Parathyroid adenoma (tissue), 2 donors: ENCODE measurements at regions not wholly inside any gene's neighbourhood (a gene's known extent, or its start where the extent isn't known, plus 50 kb on each side); places are given as distances from the start of the nearest gene placed in this dataset.

Source experiments
- H2AFZ ChIP-seq: fragments of 300-600 bp; sonication (generic); one replicate; pipeline ENCODE4 v1.7.0; 2017; ENCODE audit warnings: antibody characterized with exemption, mild to moderate bottlenecking
- H3K27ac ChIP-seq: fragments of 300-600 bp; sonication (generic); one replicate; pipeline ENCODE4 v1.7.0; 2017
- H3K27me3 ChIP-seq: fragments of 300-600 bp; sonication (generic); one replicate; pipeline ENCODE4 v1.7.0; 2017; ENCODE audit warnings: low read length; ENCODE audit not compliant: control insufficient read depth, insufficient read depth
- H3K36me3 ChIP-seq: fragments of 300-600 bp; sonication (generic); one replicate; pipeline ENCODE4 v1.7.0; 2017; ENCODE audit warnings: low read length; ENCODE audit not compliant: control insufficient read depth, insufficient read depth
- H3K4me1 ChIP-seq: fragments of 300-600 bp; sonication (generic); one replicate; pipeline ENCODE4 v1.7.0; 2017; ENCODE audit warnings: control low read depth
- H3K4me2 ChIP-seq: fragments of 300-600 bp; sonication (generic); one replicate; pipeline ENCODE4 v1.7.0; 2017; ENCODE audit warnings: low read length
- H3K4me3 ChIP-seq: fragments of 300-600 bp; sonication (generic); one replicate; pipeline ENCODE4 v1.7.0; 2017; ENCODE audit warnings: low read depth, low read length
- H3K79me2 ChIP-seq: fragments of 300-600 bp; sonication (generic); one replicate; pipeline ENCODE4 v1.7.0; 2017; ENCODE audit warnings: control low read depth
- H3K9ac ChIP-seq: fragments of 300-600 bp; sonication (generic); one replicate; pipeline ENCODE4 v1.7.0; 2017; ENCODE audit warnings: mild to moderate bottlenecking
- H3K9me3 ChIP-seq: fragments of 300-600 bp; sonication (generic); one replicate; pipeline ENCODE4 v1.7.0; 2017; ENCODE audit warnings: low read length; ENCODE audit not compliant: control insufficient read depth
- TF ChIP-seq, protein P1 (sequence below): fragments of 300-600 bp; sonication (generic); IDR thresholded peaks from one replicate; pipeline ENCODE4 v1.7.0; 2017; ENCODE audit warnings: antibody characterized with exemption, mild to moderate bottlenecking
- donor health status: primary hyperparathyroidism.

DNA sequence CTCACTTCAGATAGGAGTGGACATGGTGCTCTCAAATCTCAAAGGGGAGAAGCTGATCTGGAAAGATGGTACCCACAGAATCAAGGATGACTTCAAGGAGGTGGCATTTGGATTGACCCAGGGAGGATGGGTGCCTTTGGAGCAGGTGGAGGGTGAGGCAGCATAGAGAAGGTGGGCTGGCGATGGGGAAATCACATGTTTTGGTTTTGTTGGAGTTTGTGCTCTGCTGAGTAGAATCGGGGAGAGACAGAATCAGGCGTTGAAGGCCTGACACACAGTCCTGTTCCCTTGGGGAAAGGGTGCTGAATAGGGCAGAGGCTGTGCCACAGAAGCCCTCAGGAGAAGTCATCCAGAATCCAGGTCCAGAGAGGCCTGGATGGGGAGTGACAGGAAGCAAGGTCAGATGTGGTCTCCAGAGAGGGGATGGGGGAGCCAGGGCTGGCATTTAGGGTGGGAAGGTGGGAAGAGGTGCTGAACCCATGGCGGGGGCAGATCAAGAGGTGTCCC, 291.1 kb downstream of the GLRX3 start:
- no peak overlapping the region for H3K4me2 ChIP-seq
- no peaks in the 10 kb centered on the region for H3K9me3 ChIP-seq
- H3K4me1 ChIP-seq: no peaks in the 10 kb centered on the region
- TF ChIP-seq, protein P1, sequence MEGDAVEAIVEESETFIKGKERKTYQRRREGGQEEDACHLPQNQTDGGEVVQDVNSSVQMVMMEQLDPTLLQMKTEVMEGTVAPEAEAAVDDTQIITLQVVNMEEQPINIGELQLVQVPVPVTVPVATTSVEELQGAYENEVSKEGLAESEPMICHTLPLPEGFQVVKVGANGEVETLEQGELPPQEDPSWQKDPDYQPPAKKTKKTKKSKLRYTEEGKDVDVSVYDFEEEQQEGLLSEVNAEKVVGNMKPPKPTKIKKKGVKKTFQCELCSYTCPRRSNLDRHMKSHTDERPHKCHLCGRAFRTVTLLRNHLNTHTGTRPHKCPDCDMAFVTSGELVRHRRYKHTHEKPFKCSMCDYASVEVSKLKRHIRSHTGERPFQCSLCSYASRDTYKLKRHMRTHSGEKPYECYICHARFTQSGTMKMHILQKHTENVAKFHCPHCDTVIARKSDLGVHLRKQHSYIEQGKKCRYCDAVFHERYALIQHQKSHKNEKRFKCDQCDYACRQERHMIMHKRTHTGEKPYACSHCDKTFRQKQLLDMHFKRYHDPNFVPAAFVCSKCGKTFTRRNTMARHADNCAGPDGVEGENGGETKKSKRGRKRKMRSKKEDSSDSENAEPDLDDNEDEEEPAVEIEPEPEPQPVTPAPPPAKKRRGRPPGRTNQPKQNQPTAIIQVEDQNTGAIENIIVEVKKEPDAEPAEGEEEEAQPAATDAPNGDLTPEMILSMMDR: no peak
- no peaks in the 10 kb centered on the region for H3K79me2 ChIP-seq
- H3K36me3 ChIP-seq: no peaks in the 10 kb centered on the region
- no peaks in the 10 kb centered on the region for H3K27me3 ChIP-seq
- H3K4me3 ChIP-seq: no peak overlapping the region
- no peak overlapping the region for H3K9ac ChIP-seq
- no peak overlapping the region for H3K27ac ChIP-seq
- H2AFZ ChIP-seq: no peak overlapping the region

DNA sequence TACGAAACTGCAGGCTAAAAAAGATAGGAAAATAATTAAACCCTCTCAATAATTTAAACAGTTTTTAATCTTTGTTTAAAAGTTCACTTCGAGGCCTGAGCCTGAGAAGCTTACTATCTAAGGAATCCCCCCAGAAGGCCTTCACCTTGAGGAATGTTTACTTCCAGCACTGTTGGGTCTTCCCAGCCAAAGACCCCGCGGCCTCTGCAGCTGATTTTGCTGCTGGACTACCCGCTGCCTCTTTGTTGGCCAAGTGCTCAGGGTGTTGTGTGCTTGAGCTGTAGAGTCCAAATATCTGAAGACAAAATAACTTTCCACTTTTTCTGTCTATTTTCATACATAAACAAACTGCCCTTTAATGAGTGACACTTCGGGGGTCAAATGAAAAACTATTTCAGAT, 292.7 kb downstream of the GLRX3 start:
- H3K9me3 ChIP-seq: no peaks in the 10 kb centered on the region
- H3K4me3 ChIP-seq: no peak overlapping the region
- H3K27ac ChIP-seq: no peak overlapping the region
- H3K79me2 ChIP-seq: no peaks in the 10 kb centered on the region
- no peaks in the 10 kb centered on the region for H3K4me1 ChIP-seq
- no peak overlapping the region for H3K9ac ChIP-seq
- H3K4me2 ChIP-seq: no peak overlapping the region
- TF ChIP-seq, protein P1: no peak
- no peaks in the 10 kb centered on the region for H3K27me3 ChIP-seq
- no peak overlapping the region for H2AFZ ChIP-seq
- no peaks in the 10 kb centered on the region for H3K36me3 ChIP-seq

DNA sequence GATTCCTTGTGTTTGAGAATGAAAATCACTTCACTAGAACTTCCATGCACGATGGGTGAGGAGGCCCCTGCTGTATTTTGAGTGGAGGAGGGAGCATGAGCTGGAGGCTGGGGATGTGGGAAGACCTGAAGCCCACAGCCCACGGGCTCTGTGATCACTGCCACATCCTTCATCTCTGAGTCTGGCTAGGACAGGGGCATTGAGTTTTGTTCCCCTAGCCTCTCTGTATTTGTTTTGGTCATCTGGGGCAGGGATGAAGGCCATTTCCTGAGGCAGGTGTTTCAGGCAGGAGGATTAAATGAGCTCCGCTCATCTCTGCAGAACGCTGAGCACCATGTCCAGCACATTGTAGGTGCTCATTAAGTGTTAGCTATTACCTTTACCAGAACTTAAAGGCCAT, 293.6 kb downstream of the GLRX3 start:
- Histone ChIP-seq H3K27ac (no peak overlapping the region), H3K27me3 (no peaks in the 10 kb centered on the region), H3K4me3 (no peak overlapping the region), H3K4me2 (no peak overlapping the region), H2AFZ (no peak overlapping the region), H3K9me3 (no peaks in the 10 kb centered on the region), H3K79me2 (no peaks in the 10 kb centered on the region), H3K9ac (no peak overlapping the region), H3K4me1 (no peaks in the 10 kb centered on the region), H3K36me3 (no peaks in the 10 kb centered on the region)
- TF ChIP-seq, protein P1: no peak

DNA sequence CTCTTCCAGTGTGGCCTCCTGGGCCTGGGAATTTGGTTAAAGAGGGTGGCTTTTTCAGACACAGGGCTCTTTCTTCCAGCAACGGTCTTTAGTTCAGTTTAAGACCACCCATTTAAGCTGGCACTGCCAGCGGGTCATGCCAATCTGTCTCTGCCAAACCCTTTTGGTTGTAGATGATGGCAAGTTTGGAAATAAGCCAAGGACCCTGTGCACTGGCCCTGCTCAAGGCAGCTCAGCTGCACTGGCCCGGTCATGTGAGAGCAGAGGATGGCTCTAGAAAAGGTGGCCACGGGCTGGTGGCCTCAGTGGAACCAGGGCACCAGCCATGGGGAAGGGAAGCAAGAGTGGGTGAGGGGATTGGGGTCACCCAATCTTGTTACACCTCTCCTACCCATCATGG, 294.1 kb downstream of the GLRX3 start:
- Histone ChIP-seq H3K4me3 (no peak overlapping the region), H3K4me2 (no peak overlapping the region), H2AFZ (no peak overlapping the region), H3K9ac (no peak overlapping the region), H3K79me2 (no peaks in the 10 kb centered on the region), H3K36me3 (no peaks in the 10 kb centered on the region), H3K27me3 (no peaks in the 10 kb centered on the region), H3K4me1 (no peaks in the 10 kb centered on the region), H3K27ac (no peak overlapping the region), H3K9me3 (no peaks in the 10 kb centered on the region)
- TF ChIP-seq, protein P1: no peak
